Stimulated activated CD8-positive, alpha-beta memory T cell treated with anti-CD3 and anti-CD28 coated beads, Interleukin-4, amount 100 ng/mL, for 48 hours (primary cell): ENCODE measurements at regions not wholly inside any gene's neighbourhood (a gene's known extent, or its start where the extent isn't known, plus 50 kb on each side); places are given as distances from the start of the nearest gene placed in this dataset.

Source experiments
- DNase-seq: peaks from one replicate; pipeline ENCODE4 v3.0.0-alpha.2; 2020

DNA sequence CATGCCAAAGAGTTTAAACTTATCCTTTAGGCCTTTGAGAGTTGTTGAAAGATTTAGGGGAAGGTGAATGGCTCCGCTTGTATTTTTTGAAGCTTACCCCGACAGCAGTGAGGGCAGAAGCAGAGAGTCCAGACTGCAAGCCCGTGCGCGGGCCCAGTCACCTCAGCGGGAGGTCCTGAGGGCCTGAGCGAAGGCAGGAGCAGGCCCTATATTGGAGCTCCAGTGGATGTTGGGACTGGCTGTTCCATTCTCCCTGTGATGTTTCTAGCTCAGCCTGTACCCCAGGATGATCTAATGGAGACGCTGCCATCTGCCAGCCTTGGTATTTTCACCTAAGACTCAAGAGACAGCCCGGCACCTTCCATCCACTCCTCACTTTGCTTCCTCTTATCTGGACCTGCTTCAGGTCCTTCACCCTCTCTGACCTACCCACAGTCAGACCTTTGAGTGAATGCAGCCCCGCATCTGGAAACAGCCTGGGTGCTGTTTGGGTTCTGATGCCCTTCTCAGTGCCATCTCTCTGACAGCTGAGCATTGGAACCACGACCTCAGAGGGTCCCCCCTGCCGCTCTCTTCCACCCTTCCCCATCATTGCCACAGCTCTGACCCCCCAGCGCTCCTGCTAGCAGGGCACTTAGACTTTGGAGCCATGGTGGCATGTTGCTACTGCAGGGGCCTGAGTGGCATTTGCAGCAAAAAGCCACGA lies 628.2 kb upstream of the CADM1 start:
- DNase-seq: no peak

DNA sequence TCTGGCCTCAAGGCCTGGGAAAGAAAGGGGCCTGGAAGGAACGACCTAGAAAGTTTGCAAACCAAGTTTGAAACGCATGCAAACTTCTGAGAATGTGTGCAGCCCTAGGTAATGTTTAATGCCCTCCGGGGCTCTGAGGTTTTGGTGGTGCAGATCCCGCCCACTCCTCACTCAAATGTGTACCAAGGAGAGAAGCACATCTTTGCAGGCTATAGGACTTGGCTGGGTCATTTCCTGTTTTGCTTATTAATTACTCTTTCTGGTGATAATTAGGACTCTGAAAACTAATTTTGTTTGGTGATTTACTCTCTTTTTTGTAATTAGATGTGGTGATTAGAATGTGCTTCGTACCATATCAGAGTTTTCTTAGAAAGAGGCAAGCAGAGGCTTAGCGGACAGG lies 625.9 kb upstream of the CADM1 start:
- no peak for DNase-seq

DNA sequence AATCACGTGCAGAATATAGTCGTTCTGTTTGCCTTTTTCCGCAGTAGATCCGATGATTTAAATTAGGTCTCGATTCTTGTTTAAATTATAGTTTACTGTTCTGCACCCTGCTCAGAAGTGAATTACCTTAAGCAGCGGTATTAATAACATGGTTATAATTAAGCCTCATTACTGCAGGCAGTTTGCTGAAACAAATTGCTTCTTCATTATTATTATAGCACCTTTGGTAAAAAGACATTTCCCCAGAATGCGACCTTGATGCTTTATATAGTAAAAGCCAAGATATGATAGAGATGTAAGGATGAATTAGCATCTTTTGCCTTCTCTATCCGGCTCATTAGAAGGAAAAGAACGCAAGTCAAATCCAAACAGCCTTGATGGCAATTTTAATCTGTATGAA lies 625.2 kb upstream of the CADM1 start:
- no peak for DNase-seq

DNA sequence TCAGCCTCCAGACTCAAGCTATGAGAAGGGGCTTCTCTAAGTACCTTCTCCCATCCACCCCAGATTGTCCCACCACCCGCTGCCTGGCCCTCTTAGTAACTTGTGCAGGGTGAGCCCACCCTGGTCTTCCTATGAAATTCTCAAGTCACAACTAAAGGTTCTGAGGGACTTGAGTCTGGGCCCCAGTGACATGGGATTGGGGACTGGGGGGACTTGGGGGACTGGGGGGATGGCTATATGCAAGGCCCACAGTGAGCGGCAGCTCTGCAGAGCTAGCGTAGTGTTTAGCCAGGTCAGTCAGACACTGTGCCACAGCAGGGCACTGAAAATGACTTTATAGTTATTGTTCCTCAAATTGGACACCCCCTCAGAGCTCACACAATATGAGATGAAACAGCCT lies 622.3 kb upstream of the CADM1 start:
- DNase-seq: no peak

DNA sequence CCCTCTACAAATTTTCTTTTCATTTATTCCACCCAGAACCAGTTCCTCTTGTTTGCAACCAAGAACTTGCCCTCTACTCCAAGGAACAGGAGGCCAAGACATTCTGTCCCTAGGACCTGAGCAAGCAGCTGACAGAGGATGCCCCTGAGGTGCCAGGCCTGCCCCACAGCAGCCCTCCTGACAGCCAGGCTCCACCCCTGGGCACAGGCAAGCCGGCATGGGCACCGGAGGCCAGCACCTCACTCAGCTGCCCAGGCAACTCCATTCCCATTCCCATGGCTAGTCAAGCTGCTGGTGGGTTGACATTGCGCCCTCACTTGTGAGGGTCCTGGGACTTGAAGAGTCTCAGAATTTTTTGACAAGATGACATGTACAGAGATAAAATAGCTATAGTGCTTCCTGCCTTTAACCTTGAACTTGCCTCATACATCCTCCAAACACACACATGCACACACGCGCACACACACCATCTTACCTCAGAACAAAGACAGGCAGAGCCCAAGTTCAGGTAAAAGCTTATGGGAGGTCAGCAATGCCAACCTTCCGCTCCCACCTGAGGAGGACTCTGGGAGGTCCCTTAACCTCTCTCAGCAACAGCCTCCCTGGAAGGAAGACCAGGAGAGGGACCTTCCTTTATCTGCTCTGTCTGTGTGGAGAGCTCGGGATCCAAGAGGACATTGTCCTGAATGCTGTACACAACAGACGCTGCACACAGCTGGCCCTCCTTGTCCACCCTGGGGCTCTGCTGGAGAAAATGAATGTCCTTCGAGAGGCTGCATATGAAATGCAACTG lies 620.9 kb upstream of the CADM1 start:
- no peak for DNase-seq

DNA sequence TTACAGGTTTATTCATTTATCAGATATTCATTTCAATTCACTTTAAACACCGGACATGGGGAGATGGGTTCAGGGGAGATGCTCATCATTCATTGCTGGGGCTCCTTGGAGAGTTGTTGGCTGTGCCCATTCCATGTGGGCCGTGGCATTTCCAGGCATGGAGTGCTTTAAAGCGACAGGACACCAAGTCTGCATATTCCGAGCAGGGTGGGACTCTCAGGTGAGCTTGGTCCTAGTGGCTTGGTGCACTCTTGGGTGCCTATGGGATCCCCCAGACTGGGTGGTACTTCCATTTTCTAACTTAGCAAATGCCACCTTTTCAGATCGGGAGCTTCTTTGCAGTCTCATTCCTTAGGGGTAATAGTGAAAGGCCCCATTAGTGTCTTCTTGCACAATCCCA lies 619.5 kb upstream of the CADM1 start:
- no peak for DNase-seq

DNA sequence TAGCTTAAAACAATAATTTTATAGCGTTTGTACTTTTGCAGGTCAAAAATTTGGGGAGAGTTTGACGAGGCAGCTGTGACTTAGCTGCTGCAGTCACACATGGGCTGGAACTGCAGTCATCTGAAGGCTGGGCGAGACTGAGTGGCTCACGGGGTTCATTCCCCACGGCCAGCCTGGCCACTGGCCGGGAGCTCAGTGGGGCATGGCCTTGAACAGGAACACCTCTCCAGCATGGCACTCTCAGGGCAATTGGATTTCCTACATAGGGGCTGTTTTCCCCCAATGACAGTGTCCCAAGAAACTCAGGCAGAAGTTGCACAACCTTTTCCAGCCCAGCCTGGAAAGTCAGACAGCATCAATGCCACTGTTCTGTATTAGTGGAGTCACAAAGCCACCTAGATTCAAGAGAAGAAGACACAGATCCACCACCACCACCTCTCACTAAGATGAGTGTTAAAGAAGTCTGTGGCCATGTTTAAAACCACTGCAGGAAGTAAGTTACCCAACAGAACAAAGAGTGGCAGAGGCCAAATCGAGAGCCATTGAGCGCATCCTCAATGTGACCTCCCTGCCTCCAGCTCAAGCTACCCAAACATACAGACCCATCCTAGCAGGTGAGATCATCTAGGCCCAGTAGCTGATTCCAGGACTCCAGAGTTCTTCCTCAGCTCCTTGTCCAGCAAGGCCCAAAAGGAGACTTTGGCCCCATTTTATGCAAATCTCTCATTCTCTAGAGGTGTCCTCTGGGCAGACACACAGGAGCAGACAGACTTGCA lies 618.7 kb upstream of the CADM1 start:
- DNase-seq: no peak

DNA sequence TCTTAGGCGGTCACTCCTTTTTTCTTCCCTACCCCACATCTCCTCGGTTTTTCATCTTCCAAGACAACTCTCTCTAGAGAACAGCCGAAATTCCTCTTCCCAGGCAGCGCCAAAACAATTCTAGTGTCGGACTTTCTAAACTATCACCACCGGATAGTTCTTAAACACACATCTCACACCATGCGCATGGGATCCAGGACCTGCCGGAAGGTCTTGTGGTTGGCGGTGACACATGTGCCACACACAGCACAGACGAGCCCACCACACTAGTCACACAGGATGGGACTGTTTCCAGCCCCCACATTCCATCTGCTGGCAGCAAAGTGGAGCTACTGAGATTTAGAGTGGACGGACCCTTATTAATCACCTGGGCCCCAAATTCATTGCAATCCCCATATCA lies 614.9 kb upstream of the CADM1 start:
- DNase-seq: no peak

DNA sequence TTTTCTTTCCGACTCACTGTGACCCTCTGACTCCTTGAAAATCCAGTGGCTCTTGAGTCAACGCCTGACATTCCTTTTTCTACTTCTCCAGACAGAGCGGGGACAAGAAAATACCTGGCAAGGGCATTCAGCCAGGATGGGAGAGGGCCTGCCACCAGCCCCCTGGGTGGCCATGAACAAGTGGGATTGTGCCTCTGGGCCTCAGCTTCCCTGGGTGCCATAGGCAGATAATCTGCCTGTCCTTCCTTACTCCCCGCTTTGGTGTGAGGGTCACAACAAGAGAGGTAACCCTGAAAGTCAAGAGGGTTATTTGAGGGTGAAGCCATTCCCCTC lies 613.9 kb upstream of the CADM1 start:
- DNase-seq: no peak

DNA sequence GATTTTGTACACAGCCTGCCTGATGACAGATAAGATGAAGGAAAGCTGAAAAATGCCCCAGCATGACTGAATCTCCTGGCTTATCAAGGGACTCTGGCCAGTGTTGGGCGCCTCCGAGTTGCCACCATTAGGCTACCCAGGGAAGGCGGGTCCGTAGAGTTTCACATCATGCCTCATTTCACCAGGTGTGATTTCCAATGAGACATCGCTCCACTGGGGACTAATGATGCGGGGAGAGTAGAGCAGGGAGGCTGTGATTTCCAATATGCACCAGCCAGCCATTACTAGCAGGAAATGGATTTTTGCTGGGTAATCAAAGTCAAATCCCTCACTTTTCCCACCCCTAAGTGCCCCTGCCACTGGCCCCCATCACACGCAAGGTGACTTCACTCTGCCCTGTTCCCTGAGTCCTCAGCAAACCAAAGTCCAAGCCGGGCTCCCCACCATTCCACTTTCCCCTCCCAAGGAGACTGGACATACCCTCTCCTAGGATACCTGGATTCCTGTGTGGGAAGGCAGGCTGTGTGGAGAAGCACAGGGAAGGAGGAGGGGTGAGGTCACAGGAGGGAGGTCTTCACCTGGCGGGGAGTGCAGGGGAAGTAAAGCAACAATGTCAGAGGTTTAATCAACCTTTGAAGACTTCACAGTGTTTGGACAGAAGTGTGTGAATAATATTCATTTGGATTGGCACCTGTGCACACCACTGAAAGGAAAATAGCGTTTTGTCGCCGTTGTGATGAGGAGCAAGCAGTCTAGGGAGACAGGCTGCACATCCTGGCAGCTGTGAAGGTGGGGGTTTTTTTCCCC lies 613.3 kb upstream of the CADM1 start:
- DNase-seq: no peak

DNA sequence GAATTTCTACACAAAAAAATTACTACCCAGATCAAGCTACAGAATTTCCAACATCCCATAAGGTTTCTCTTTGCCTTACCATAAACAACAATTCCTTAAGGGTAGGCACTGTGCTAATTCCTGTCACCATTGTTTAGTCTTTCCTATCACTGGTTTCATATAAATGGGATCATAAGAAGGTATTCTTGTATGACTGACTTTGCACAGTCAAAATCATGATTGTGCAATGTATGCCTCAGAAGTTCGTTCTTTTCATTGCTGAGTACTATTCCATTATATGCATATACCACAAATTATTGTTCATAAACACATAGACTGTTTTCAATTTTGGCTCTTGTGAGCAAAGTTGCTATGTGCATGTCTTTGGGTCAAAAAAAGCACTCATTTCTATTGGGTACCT lies 611.6 kb upstream of the CADM1 start:
- no peak for DNase-seq

DNA sequence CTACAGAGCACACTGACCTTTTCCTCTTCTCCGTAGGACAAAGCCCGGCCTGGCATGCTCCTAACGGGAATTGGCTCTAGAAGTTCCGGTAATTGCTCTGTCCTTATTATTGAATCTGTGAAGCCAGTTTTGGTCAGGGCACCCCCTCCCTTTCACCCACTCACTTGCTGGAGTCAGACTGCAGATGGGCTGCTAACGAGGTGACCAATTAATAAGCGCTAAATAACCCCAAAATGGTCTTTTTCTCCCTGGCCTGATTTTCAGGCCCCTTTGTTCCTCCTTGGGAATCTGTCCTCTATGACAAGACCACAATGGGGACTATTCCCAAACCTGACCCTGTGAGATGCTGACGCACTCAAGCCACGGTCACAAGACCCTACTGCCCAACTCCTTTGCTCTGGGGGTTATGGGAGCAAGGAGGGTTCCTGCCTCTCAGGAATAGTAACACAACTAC lies 610.0 kb upstream of the CADM1 start:
- no peak for DNase-seq

DNA sequence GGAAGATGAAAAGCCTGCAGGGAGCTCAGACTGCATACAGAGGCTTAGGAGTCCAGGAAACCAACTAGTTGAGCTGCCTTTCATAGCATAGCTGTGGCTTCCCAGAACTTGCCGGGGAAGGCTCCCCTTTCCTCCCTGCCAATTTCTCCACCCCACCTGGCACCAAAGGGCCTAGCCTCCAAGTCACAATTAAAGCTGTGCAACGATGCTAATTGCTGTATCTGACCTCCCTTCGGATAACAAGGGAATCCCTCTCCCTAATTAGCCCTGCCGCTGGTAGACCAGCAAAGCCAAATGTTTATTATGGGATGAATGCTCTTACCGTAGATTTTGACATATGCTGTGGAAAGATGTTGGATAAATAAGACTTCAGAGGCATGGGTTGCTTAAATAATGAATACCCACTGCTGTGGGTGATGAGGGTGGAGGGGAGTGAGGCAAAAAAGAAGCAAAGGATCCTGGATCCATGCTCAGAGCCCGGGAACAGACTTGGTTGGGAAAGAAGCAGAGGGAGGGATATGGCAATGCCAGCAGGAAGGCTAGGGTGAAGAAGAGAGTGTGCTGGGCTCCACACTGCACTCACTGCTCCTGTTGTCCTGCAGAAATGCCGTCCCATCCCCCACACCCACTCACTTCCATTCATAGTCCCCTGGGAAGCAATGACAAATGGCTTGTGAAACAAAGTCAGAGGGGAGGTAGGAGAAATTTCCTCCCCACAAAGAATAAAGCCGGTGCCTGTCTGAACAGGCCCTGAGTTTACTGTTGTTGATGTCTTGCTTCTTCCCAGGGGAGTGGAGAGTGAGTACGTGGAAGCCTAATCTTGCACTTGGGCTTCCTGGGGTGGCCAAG lies 608.1 kb upstream of the CADM1 start:
- no peak for DNase-seq

DNA sequence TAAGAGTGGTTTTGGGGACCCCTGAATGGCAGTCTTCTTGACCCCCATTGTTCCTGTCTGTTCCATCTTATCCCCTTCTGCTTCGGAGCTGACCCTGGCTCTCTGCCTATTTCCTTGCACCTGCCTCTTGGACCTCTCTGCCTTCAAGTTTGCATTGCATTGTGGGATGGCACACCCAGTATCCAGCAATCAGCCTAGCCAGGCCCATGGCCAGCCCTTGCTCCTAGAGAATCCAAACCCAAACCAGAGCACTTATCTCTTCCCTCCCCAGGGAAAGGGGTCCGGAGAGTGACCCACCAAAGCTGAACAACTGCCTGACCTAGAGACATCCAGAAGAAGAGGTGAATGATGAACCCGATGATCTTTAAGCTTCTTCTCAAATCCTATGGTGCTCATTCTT lies 607.3 kb upstream of the CADM1 start:
- DNase-seq: no peak

DNA sequence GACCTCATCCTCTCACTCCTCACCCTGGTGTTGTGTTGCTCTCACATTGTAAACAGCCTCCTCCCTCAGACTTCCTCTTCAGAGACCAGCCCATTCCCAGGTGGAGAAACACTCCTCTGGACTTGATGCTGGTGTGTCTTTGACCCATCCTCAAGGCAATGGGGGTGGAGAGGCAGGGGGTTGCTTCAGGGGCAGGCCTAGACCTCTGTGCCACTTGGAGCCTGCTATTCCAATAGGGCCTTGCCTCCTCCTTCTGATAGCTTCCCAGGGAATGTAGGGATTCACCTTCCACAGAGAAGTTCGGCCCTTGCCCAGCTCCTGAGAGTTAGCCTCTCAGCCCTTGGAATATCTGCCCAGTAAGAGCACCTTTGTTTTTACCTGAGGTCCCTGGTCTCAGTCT lies 606.6 kb upstream of the CADM1 start:
- DNase-seq: no peak

DNA sequence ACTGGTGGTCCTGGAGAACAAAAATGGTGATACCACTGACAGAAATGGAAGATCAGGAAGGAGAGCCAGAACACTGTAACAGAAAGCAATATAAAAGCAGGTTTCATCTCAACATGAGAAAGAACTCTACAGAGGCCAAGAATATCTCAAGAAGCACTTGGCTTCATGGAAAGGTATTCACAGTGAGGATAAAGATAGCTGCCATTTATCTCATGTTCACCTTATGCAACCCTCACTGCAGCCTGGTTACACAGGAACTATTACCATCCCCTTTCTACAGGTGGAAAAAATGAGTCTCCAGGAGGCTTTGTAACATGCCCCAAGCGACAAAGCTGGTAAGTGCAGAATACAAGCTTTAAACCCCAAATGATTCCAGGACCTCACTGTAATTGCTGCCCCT lies 606.1 kb upstream of the CADM1 start:
- DNase-seq: no peak

DNA sequence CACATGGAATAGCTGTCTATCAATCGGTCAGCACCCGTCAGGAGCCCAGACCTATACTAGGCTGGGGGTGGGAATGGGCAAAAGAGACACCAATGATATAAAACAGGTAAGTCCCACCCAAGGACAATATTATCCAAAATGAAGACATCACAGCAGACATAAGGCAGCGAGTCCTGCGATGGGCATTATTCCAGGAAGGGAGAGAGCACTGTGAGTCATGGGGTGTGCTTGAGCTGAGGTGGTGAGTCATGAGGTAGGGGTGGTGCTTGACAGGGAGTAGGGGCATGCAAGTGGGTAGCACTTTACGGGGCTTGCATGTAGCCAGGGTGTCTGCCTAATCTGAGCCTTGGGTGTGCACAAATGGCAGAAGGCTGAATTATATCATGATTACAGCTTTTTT lies 605.0 kb upstream of the CADM1 start:
- no peak for DNase-seq

DNA sequence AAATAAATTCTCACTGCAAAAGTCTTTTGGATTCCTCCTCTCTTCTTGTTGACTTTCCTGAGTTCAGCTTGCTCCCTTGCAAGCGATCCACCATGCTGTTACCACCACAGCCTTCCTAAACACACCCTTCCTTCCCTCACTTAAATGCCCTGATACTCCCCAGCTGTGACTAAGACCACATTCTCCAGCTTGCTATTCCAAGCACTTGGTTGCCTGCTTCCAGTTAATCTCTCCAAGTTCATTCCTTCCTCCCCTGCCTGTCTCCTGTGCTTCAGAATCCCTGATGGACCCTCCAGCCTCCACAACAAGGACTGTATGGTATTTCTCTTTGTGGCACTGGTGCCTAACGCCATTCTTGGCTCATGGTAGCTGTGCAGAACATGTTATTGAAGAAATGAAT lies 603.9 kb upstream of the CADM1 start:
- no peak for DNase-seq

DNA sequence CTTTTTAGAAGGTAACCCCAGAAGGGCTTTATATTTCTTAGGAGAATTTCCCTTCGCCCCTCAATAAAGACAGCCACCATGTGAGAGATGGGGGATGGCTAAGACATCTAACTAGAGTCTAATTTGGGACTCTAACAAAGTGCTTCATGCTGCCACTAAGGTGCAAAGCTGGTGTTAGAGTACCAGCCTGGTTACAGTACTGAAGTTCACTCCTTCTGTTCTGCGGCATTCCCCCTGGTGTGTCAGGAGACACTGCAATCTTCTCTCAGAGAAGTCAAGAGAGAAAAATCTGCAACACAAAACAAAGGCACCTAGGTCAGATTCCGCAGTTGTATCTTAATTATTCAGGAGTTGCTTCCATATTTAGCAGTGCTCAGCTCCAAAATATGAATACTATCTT lies 603.0 kb upstream of the CADM1 start:
- no peak for DNase-seq

DNA sequence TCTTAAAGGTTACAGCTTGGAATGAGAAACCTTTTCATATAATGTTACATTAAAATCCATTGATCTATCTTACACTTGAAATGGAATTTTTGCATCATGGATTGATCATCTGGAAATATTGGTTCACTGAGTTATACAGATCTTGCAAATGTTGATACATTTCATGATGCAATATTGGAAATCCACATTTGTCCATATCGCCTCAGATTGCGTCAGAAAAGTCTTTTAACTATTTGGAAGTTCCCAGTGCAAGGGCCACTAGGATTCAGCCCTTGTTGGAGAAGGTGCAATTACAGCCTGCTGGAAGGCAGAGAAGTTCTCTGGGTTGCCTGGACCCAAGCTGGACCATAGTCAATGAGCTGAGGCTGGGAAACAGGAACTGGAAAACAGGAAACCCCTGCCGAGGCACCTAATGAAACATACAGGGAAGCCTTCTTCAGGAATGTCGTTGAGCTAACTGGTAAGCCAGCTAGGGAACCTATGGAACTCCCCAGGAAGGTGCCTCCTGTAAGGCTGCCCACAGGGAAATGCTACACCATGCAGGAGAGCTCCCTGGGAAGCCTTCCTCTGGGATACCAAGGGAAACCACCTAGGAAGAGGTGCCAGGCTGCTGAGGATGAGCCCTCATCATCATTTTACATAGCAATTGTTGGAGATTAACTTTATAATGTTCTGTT lies 600.4 kb upstream of the CADM1 start:
- DNase-seq: no peak

DNA sequence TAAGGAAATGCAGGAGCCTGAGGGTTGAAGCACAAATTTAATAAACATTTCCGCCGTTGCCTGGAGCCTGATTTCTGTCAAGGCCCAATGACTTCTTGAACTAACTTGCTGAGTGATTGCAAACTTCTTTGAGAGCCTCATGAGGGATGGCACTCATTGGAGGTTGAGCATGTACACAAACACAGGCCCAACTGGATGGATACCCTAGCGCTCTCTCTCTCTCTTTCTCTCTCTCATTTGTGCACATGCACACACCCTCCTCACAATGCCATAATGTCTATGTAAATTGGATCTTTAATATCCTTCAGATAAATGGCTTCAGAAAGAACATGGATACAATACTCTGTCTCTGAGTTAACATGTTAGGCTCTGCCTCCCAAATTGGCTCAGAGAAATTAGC lies 597.7 kb upstream of the CADM1 start:
- no peak for DNase-seq

DNA sequence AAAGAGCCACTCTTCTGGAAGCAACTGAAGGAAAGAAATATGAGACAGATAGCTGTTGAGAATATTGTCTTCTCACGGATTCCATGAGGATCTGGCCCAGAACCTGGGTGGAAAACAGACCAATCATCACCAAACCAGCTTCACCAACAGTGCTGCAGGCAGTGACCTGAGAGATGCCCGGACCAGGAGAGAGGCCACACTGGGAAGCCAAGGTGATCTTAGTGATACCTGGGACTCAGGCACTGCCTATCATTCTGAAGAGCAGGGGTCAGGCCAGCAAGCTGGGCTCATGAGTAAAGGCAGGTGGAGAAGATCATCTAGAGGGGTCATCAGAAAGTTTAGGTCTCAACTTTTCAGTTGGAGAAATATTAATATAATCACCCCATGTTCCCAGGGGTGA lies 595.8 kb upstream of the CADM1 start:
- DNase-seq: no peak
